Neural progenitor cell (in vitro differentiated cells): ENCODE measurements at regions not wholly inside any gene's neighbourhood (a gene's known extent, or its start where the extent isn't known, plus 50 kb on each side); places are given as distances from the start of the nearest gene placed in this dataset.
A peak's percentile ranks its signal among the peaks of the same experiment; 100 is the strongest.

ENCODE experiments used
- DNase-seq: peaks from one replicate; pipeline ENCODE4 v3.0.0-alpha.2; 2016; ENCODE audit warnings: low spot score
- H2AFZ ChIP-seq: fragments of 200-600 bp; sonication (generic); replicated peaks from 2 replicates; pipeline ENCODE4 v1.6.1; 2016; ENCODE audit warnings: antibody characterized with exemption
- H3F3A ChIP-seq: fragments of 200-600 bp; sonication (generic); 2 replicates; pipeline ENCODE4 v1.6.1; 2016; ENCODE audit warnings: antibody characterized with exemption, low read depth
- H3K27ac ChIP-seq: fragments of 200-600 bp; sonication (generic); 2 replicates; pipeline ENCODE4 v1.5.1; 2016; ENCODE audit warnings: mild to moderate bottlenecking
- H3K27me3 ChIP-seq: fragments of 200-600 bp; sonication (generic); 2 replicates; pipeline ENCODE4 v1.6.1; 2016; ENCODE audit warnings: mild to moderate bottlenecking, moderate library complexity
- H3K36me3 ChIP-seq: fragments of 200-600 bp; sonication (generic); 2 replicates; pipeline ENCODE4 v1.5.1; 2016
- H3K4me1 ChIP-seq: fragments of 200-600 bp; sonication (generic); 2 replicates; pipeline ENCODE4 v1.6.1; 2016; ENCODE audit warnings: mixed run types
- H3K4me2 ChIP-seq: fragments of 200-600 bp; sonication (generic); 2 replicates; pipeline ENCODE4 v1.6.1; 2016
- H3K4me3 ChIP-seq: fragments of 200-600 bp; sonication (generic); 2 replicates; pipeline ENCODE4 v1.5.1; 2016
- H3K79me2 ChIP-seq: fragments of 200-600 bp; sonication (generic); 2 replicates; pipeline ENCODE4 v1.6.1; 2016; ENCODE audit warnings: low read depth
- H3K9ac ChIP-seq: fragments of 200-600 bp; sonication (generic); 2 replicates; pipeline ENCODE4 v1.6.1; 2016
- H3K9me3 ChIP-seq: fragments of 200-600 bp; sonication (generic); 2 replicates; pipeline ENCODE4 v1.5.1; 2016; ENCODE audit warnings: low read depth
- H4K20me1 ChIP-seq: fragments of 200-600 bp; sonication (generic); 2 replicates; pipeline ENCODE4 v1.6.1; 2016; ENCODE audit warnings: low read depth
- H3K27ac Mint-ChIP-seq: 3 replicates; pipeline ENCODE4 v1.8.0; 2021; ENCODE audit warnings: mixed read lengths
- H3K27me3 Mint-ChIP-seq: 2 replicates; pipeline ENCODE4 v1.8.0; 2022; ENCODE audit warnings: low read depth, mild to moderate bottlenecking, inconsistent platforms, moderate library complexity, mixed read lengths; ENCODE audit not compliant: insufficient read depth
- H3K36me3 Mint-ChIP-seq: 3 replicates; pipeline ENCODE4 v1.8.0; 2021; ENCODE audit warnings: mixed read lengths
- H3K4me1 Mint-ChIP-seq: 3 replicates; pipeline ENCODE4 v1.8.0; 2021; ENCODE audit warnings: mixed read lengths
- H3K4me3 Mint-ChIP-seq: 3 replicates; pipeline ENCODE4 v1.8.0; 2021; ENCODE audit warnings: mild to moderate bottlenecking, moderate library complexity, mixed read lengths
- H3K9me3 Mint-ChIP-seq: 3 replicates; pipeline ENCODE4 v1.8.0; 2020; ENCODE audit warnings: mixed read lengths
- CTCF ChIP-seq: fragments of 200-600 bp; sonication (generic); IDR thresholded peaks from 2 replicates; pipeline ENCODE4 v1.5.1; 2017; ENCODE audit warnings: antibody characterized with exemption, mild to moderate bottlenecking
- EZH2 ChIP-seq: fragments of 200-600 bp; sonication (generic); IDR thresholded peaks from 2 replicates; pipeline ENCODE4 v1.6.1; 2017; ENCODE audit warnings: antibody characterized with exemption, mild to moderate bottlenecking, moderate library complexity
- EZH2phosphoT487 ChIP-seq: fragments of 200-600 bp; sonication (generic); IDR thresholded peaks from 2 replicates; pipeline ENCODE4 v1.6.1; 2017; ENCODE audit warnings: antibody characterized with exemption

- Histone ChIP-seq H3K27me3 (no peaks in the 10 kb centered on the region), H3K4me1 (peaks cover 16% of the 10 kb centered on the region), H3K36me3 (no peaks in the 10 kb centered on the region), H3K27ac (no peak overlapping the region), H3K9me3 (no peaks in the 10 kb centered on the region), H3K4me2 (no peak overlapping the region), H4K20me1 (peaks cover 44% of the 10 kb centered on the region), H3F3A (peaks cover 8% of the 10 kb centered on the region), H3K9ac (no peak overlapping the region), H2AFZ (no peak overlapping the region), H3K79me2 (peaks cover 13% of the 10 kb centered on the region), H3K4me3 (no peak overlapping the region)
- peaks cover 8% of the 10 kb centered on the region for H3K27me3 Mint-ChIP-seq
- peaks cover 11% of the 10 kb centered on the region for H3K4me1 Mint-ChIP-seq
- peak overlapping the region; percentile 44 for H3K27ac Mint-ChIP-seq
- no peaks in the 10 kb centered on the region for H3K9me3 Mint-ChIP-seq
- peaks cover 22% of the 10 kb centered on the region for H3K36me3 Mint-ChIP-seq
- no peak overlapping the region for H3K4me3 Mint-ChIP-seq
- DNase-seq: no peak
- no peak for TF ChIP-seq EZH2
- TF ChIP-seq EZH2phosphoT487: no peak
- TF ChIP-seq CTCF: no peak
Measured at GRCh38 chr12:124481772-124482566, 85.4 kb downstream of the NCOR2 start.

DNA sequence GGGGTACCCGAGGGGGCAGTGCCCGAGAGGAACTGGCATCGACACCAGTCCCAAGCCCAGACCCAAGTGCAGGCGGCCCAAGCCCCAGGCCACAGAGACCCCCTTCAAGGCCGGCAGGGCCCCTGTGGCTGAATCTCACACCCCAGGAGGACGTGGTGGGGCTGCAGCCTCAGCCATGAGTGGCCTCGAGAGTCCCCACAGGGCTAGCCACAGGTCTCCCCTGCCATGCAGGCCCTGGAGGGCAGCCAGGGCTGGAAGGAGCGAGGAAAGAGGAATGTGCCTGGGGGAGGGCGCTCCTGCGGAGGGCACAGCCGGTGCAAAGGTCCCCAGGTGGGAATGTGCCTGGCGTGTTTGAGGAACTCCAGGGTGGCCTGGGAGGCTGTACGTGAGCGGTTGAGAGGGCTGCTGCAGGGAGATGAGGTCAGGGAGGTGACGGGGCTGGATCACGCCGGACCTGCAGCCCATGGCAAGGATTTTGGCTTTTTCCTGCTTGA, 86.1 kb downstream of the NCOR2 start:
- H3K27ac Mint-ChIP-seq: no peak overlapping the region
- Histone ChIP-seq H3K9me3 (no peaks in the 10 kb centered on the region), H2AFZ (no peak overlapping the region), H3F3A (peaks cover 8% of the 10 kb centered on the region), H3K4me1 (peaks cover 16% of the 10 kb centered on the region), H3K36me3 (no peaks in the 10 kb centered on the region), H3K27me3 (no peaks in the 10 kb centered on the region), H3K9ac (no peak overlapping the region), H3K27ac (no peak overlapping the region), H3K4me2 (no peak overlapping the region), H3K4me3 (no peak overlapping the region), H4K20me1 (peaks cover 37% of the 10 kb centered on the region), H3K79me2 (peaks cover 13% of the 10 kb centered on the region)
- TF ChIP-seq EZH2phosphoT487 (no peak), CTCF (no peak), EZH2 (no peak)
- H3K9me3 Mint-ChIP-seq: no peaks in the 10 kb centered on the region
- H3K36me3 Mint-ChIP-seq: peaks cover 28% of the 10 kb centered on the region
- peaks cover 8% of the 10 kb centered on the region for H3K27me3 Mint-ChIP-seq
- DNase-seq: no peak
- no peak overlapping the region for H3K4me3 Mint-ChIP-seq
- H3K4me1 Mint-ChIP-seq: peaks cover 11% of the 10 kb centered on the region

DNA sequence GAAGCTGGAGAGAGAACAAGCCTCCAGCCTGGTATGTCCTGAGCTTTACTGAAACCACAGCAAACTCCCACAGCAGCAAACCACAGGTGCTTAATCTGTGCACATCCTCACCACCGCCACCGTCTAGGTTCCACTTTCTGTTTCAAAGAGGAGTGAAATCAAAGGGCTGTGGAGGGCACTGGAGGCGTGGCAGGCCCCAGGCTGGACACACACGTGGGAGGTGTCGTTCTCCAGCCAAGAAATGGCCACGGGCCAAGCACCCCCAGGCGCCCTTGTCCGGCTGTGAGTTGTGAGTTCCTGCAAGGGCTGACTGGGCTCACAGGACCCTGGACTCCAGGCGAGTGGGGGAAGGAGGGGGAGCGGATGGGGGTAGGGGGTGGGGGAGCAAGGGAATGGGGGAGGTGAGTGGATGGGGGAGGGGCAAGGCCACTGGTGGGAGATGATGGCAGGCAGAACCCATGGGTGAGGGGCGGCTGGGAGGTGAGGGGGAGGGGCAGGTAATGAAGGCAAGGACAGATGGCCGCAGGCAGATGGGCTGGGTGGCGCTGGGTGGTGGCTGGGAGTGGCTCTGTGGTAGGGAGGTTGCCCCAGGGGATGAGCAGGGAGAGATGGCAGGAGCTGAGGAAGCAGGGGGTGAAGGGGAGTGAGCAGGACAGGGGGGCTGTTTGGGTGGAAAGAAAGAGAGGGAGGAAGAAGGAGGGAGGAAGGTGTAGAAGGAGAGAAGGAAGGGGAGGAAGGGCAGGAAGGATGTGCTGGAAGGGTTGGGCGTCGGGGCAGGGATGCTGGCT, 86.7 kb downstream of the NCOR2 start:
- H3K9me3 Mint-ChIP-seq: no peaks in the 10 kb centered on the region
- peaks cover 6% of the 10 kb centered on the region for H3K27me3 Mint-ChIP-seq
- Histone ChIP-seq H3K9me3 (no peaks in the 10 kb centered on the region), H4K20me1 (peaks cover 33% of the 10 kb centered on the region), H3K79me2 (peaks cover 14% of the 10 kb centered on the region), H3K36me3 (no peaks in the 10 kb centered on the region), H3K4me2 (peak overlapping the region; percentile 18), H3F3A (peaks cover 8% of the 10 kb centered on the region), H3K9ac (no peak overlapping the region), H3K4me1 (peaks cover 16% of the 10 kb centered on the region), H3K27me3 (no peaks in the 10 kb centered on the region), H3K4me3 (no peak overlapping the region), H3K27ac (peak overlapping the region; percentile 41), H2AFZ (no peak overlapping the region)
- no peak overlapping the region for H3K27ac Mint-ChIP-seq
- peaks cover 31% of the 10 kb centered on the region for H3K36me3 Mint-ChIP-seq
- TF ChIP-seq CTCF (no peak), EZH2 (no peak), EZH2phosphoT487 (no peak)
- H3K4me3 Mint-ChIP-seq: no peak overlapping the region
- no peak for DNase-seq
- peaks cover 11% of the 10 kb centered on the region for H3K4me1 Mint-ChIP-seq
